ENCODE measurements at regions not wholly inside any gene's neighbourhood (a gene's known extent, or its start where the extent isn't known, plus 50 kb on each side); places are given as distances from the start of the nearest gene placed in this dataset.
"Not testable (repeated sequence)": the region's sequence is repeated elsewhere in the genome, so short reads cannot be mapped to it uniquely, and the experiment has no call there.

DNA sequence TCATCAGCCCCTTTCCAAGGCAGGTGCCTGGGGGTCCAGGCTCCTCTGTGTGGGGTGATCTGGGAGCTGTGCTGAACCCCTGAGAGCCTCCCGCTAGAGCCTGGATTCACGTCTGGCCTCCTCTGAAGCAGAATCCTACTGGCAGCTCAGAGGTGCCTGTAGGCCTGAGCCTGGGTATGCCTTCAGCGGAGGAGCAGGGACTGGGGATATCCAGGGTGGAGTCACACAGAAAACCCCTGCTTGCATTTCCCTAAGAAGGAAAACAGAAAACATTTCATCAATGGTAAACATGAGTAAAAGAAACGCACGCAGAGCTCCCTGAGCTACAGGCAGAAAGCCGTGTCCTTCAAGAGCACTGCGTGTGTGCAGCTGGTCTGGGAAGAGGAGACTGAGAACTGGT, 57.0 kb upstream of the GOLGA6L22 start:
- TF ChIP-seq, protein P1, sequence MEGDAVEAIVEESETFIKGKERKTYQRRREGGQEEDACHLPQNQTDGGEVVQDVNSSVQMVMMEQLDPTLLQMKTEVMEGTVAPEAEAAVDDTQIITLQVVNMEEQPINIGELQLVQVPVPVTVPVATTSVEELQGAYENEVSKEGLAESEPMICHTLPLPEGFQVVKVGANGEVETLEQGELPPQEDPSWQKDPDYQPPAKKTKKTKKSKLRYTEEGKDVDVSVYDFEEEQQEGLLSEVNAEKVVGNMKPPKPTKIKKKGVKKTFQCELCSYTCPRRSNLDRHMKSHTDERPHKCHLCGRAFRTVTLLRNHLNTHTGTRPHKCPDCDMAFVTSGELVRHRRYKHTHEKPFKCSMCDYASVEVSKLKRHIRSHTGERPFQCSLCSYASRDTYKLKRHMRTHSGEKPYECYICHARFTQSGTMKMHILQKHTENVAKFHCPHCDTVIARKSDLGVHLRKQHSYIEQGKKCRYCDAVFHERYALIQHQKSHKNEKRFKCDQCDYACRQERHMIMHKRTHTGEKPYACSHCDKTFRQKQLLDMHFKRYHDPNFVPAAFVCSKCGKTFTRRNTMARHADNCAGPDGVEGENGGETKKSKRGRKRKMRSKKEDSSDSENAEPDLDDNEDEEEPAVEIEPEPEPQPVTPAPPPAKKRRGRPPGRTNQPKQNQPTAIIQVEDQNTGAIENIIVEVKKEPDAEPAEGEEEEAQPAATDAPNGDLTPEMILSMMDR (conservative IDR thresholded peaks at IDR 0.05; ENCODE audit: low read depth, low read length): not testable (repeated sequence)
- not testable (repeated sequence) for TF ChIP-seq EZH2 (IDR thresholded peaks at IDR 0.05; ENCODE audit: low read length, unreplicated experiment); EZH2phosphoT487 (IDR thresholded peaks at IDR 0.05; ENCODE audit: borderline replicate concordance, low read length)

Measured in PC-3 (cell line).